CD8-positive, alpha-beta memory T cell (primary cell): ENCODE measurements at regions not wholly inside any gene's neighbourhood (a gene's known extent, or its start where the extent isn't known, plus 50 kb on each side); places are given as distances from the start of the nearest gene placed in this dataset.
"Not testable (repeated sequence)": the region's sequence is repeated elsewhere in the genome, so short reads cannot be mapped to it uniquely, and the experiment has no call there.

Experiments
- CTCF ChIA-PET: fragments of 350-600 bp; sonication (Branson Sonifier 250); formaldehyde crosslinking; loops from one replicate; lab custom pipeline; 2021; ENCODE audit warnings: antibody characterized with exemption; lab: Charles Lee
- POLR2A ChIA-PET: fragments of 350-600 bp; sonication (Branson Sonifier 250); formaldehyde crosslinking; loops from one replicate; lab custom pipeline; 2021; ENCODE audit warnings: antibody characterized with exemption; lab: Charles Lee
- DNase-seq, 5 donors: peaks; one replicate each; pipeline versions ENCODE4 v3.0.0 to v3.0.0-alpha.2; 2020 to 2022; ENCODE audit warnings: mixed read lengths in 1 of 5
- H3K27ac ChIP-seq: one replicate; pipeline ENCODE4 v1.7.0; 2013; ENCODE audit warnings: low read depth, mild to moderate bottlenecking, low read length, moderate library complexity
- H3K27me3 ChIP-seq: 2 replicates; pipeline ENCODE4 v1.7.0; 2013; ENCODE audit warnings: low read length, mild to moderate bottlenecking; ENCODE audit not compliant: insufficient read depth, poor library complexity, severe bottlenecking
- H3K36me3 ChIP-seq: 2 replicates; pipeline ENCODE4 v1.7.0; 2013; ENCODE audit warnings: mild to moderate bottlenecking, low read length, moderate library complexity; ENCODE audit not compliant: insufficient read depth
- H3K4me1 ChIP-seq: 2 replicates; pipeline ENCODE4 v1.7.0; 2013; ENCODE audit warnings: mild to moderate bottlenecking, low read length, moderate library complexity; ENCODE audit not compliant: insufficient read depth
- H3K4me3 ChIP-seq: 2 replicates; pipeline ENCODE4 v1.7.0; 2013; ENCODE audit warnings: mild to moderate bottlenecking, low read length
- H3K9me3 ChIP-seq: 2 replicates; pipeline ENCODE4 v1.7.0; 2013; ENCODE audit warnings: mild to moderate bottlenecking, low read length
- H3K27ac Mint-ChIP-seq, 8 donors: one replicate each; pipeline ENCODE4 v1.8.0; 2020 to 2021; ENCODE audit warnings: mixed read lengths in 8 of 8, mild to moderate bottlenecking in 6 of 8, inconsistent platforms in 3 of 8, moderate library complexity in 3 of 8
- H3K27me3 Mint-ChIP-seq, 2 donors: one replicate each; pipeline ENCODE4 v1.8.0; 2020 to 2021; ENCODE audit warnings: mixed read lengths in 2 of 2, mild to moderate bottlenecking in 1 of 2, moderate library complexity in 1 of 2
- H3K36me3 Mint-ChIP-seq, 3 donors: one replicate each; pipeline ENCODE4 v1.8.0; 2020 to 2021; ENCODE audit warnings: mixed read lengths in 3 of 3, inconsistent platforms in 1 of 3, mild to moderate bottlenecking in 1 of 3
- H3K4me1 Mint-ChIP-seq, 3 donors: one replicate each; pipeline ENCODE4 v1.8.0; 2020 to 2021; ENCODE audit warnings: mixed read lengths in 3 of 3, inconsistent platforms in 1 of 3, mild to moderate bottlenecking in 1 of 3
- H3K4me3 Mint-ChIP-seq, 7 donors: one replicate each; pipeline ENCODE4 v1.8.0; 2020 to 2021; ENCODE audit warnings: mixed read lengths in 7 of 7, mild to moderate bottlenecking in 6 of 7, moderate library complexity in 4 of 7, inconsistent platforms in 2 of 7
- H3K9me3 Mint-ChIP-seq, 5 donors: one replicate each; pipeline ENCODE4 v1.8.0; 2020 to 2022; ENCODE audit warnings: mixed read lengths in 5 of 5, mild to moderate bottlenecking in 3 of 5, moderate library complexity in 2 of 5, inconsistent platforms in 1 of 5

DNA sequence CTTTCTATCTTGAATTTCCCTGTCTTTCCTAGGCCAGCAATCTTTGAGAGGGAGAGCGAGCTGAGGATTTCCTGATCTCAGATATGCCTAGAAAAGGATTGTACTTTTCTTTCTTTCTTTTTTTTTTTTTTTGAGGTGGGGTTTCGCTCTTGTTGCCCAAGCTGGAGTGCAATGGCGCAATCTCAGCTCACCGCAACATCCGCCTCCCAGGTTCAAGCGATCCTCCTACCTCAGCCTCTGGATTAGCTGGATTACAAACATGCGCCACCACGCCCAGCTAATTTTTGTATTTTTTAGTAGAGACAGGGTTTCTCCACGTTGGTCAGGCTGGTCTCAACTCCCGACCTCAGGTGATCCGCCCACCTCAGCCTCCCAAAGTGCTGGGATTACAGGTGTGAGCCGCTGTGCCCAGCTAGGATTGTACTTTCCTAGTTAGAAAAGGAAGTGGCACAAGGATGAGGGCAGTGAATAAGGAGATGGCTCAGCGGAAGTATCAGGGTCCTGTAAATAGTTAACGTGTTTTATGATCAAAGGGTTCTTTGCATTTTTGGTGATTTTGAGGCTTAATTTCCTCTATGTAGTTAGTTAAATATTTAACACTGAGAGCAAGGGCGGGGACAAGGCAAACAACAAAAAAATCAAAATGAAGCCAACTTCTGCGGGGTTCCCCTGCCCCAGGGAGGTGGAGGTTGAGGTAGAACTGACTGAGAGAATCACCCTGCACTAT lies 124.6 kb downstream of the LRRC37A3 start:
- DNase-seq, H3K4me3 ChIP-seq, H3K27me3 Mint-ChIP-seq, H3K9me3 ChIP-seq, H3K36me3 ChIP-seq, H3K4me3 Mint-ChIP-seq, CTCF ChIA-PET, H3K27ac ChIP-seq, H3K27me3 ChIP-seq, H3K4me1 ChIP-seq, H3K9me3 Mint-ChIP-seq: not testable (repeated sequence)
- Mint-ChIP-seq H3K36me3 (peaks cover 2 to 37% (median 4%) of the 10 kb centered on the region in 3 donors), H3K27ac (peak overlapping the region in 7 of 8 donors; percentile 29 to 75 (median 35)), H3K4me1 (peaks cover 15 to 25% (median 23%) of the 10 kb centered on the region in 3 donors)
- POLR2A ChIA-PET = interaction anchor here (0.6 kb wide), 1 partner anchor 1526 kb away, joined by 3 read pairs; no protein-coding TSS in a partner anchor

DNA sequence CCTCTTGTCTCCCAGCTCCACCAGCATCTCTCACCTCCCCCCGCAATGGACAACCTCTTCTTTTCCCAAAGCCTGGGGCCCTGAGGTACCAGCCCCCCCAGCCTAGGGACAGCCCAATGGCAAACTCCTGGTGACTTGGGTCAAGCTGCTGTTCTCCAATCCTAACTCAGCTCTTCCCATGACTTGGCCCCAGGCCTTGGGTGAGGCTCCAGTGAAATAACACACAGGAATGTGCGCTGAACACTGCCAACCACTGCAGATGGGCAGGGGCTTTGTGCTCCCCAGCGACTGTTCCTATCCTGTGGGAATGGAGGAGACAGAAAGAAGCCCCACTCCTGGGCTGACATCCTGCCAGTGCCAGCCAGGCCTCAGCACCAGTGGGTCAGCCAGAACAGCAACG lies 125.2 kb downstream of the LRRC37A3 start:
- H3K9me3 Mint-ChIP-seq, H3K27me3 Mint-ChIP-seq, H3K27me3 ChIP-seq, DNase-seq, H3K9me3 ChIP-seq, H3K36me3 ChIP-seq, H3K4me3 ChIP-seq, H3K27ac ChIP-seq, H3K4me1 ChIP-seq, POLR2A ChIA-PET: not testable (repeated sequence)
- Mint-ChIP-seq H3K4me3 (peak overlapping the region in 1 of 7 donors; percentile 83), H3K27ac (peak overlapping the region in 3 of 8 donors; percentile 33 to 90 (median 83)), H3K4me1 (peaks cover 15 to 24% (median 23%) of the 10 kb centered on the region in 3 donors), H3K36me3 (peaks cover 2 to 32% (median 4%) of the 10 kb centered on the region in 3 donors)
- CTCF ChIA-PET = interaction anchor here (1.4 kb wide), 1 partner anchor 16 kb away, joined by 3 read pairs; no protein-coding TSS in a partner anchor

DNA sequence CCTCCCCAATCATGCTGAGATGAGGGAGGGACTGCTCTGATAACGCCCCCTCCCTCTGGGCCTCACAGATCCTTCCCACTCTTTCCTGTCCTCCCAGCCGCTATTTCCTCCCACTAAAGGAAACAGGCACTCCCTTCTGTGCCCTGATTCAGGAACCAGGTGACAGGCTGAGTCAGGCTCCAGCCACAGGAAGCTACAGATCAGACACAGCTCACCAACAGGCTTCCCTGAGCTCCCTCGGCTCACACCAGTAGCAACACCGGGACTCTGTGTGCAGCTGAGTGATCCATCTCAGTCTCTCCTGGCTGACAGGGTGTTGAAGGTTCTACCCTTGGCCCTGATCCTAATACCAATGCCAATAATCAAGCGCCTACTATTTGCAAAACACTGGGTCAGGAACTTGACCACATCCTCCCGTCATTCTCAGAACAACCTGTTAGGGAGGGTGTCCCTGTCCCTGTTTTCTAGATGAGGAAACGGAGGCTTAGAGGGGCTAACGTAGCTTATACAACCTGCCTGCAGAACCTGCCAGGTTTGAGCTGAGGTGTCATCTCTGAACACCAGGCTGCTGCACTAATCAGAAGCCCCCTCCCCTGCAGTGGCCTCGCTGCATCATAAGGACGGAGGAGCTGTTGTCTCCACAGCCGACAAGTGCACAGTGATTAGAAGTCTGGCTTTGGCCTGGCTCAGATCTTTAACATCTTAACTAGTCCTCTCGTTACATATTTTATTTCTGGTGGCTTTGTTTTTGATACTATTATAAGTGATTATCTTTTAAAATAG lies 126.3 kb downstream of the LRRC37A3 start:
- H3K4me3 ChIP-seq, H3K9me3 ChIP-seq, H3K27ac ChIP-seq, H3K9me3 Mint-ChIP-seq, H3K27me3 Mint-ChIP-seq, POLR2A ChIA-PET, H3K27me3 ChIP-seq, H3K36me3 ChIP-seq, H3K4me1 ChIP-seq, DNase-seq: not testable (repeated sequence)
- CTCF ChIA-PET = interaction anchor here (1.2 to 1.4 kb wide), 2 partner anchors 12 to 15 kb away, joined by 3 read pairs; no protein-coding TSS in a partner anchor
- H3K4me3 Mint-ChIP-seq = peak overlapping the region; percentile 34 to 85 (median 68)
- H3K27ac Mint-ChIP-seq = peak overlapping the region; percentile 35 to 95 (median 84)
- H3K36me3 Mint-ChIP-seq = peaks cover 2 to 34% (median 4%) of the 10 kb centered on the region in 3 donors
- peaks cover 15 to 20% (median 18%) of the 10 kb centered on the region in 3 donors for H3K4me1 Mint-ChIP-seq

GRCh38 chr17:64792276-64792675 lies 127.0 kb downstream of the LRRC37A3 start:
- POLR2A ChIA-PET = not testable (repeated sequence)

DNA sequence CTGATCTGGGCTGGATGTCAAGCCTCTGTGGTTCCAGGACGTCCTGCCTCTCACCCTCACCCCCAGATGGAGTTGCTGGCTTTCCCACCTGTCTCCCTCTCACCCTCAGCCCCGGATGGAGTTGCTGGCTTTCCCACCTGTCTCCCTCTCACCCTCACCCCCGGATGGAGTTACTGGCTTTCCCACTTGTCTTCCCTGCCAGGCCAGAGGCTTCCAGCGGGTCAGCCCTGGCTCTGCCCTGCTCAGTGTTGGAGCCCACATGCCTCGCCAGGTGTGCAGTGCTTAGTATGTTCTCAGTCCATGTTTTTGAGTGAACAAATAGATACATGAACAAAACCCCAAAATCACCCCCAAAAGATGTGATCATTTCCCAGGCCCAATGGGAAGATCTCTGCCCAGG lies 127.6 kb downstream of the LRRC37A3 start:
- H3K4me3 ChIP-seq, H3K9me3 Mint-ChIP-seq, H3K27ac ChIP-seq, H3K4me1 ChIP-seq, POLR2A ChIA-PET, H3K27me3 Mint-ChIP-seq, CTCF ChIA-PET, H3K4me3 Mint-ChIP-seq, H3K9me3 ChIP-seq, H3K36me3 ChIP-seq, DNase-seq, H3K27me3 ChIP-seq: not testable (repeated sequence)
- Mint-ChIP-seq H3K4me1 (peaks cover 14 to 18% (median 18%) of the 10 kb centered on the region in 3 donors), H3K27ac (peak overlapping the region in 5 of 8 donors; percentile 38 to 86 (median 73)), H3K36me3 (peaks cover 2 to 43% (median 4%) of the 10 kb centered on the region in 3 donors)

More at GRCh38 chr17:64792276-64792675, 127.0 kb downstream of the LRRC37A3 start:
- Mint-ChIP-seq H3K4me3 (peak overlapping the region in 1 of 7 donors; percentile 9), H3K27ac (peak overlapping the region in 4 of 8 donors; percentile 73 to 95 (median 82)), H3K36me3 (peaks cover 2 to 41% (median 4%) of the 10 kb centered on the region in 3 donors), H3K4me1 (peaks cover 15 to 21% (median 18%) of the 10 kb centered on the region in 3 donors)
- H3K27me3 Mint-ChIP-seq, H3K9me3 Mint-ChIP-seq, H3K4me1 ChIP-seq, H3K4me3 ChIP-seq, H3K27me3 ChIP-seq, DNase-seq, H3K9me3 ChIP-seq, H3K27ac ChIP-seq, H3K36me3 ChIP-seq: not testable (repeated sequence)
- CTCF ChIA-PET = interaction anchor here (1.2 kb wide), 1 partner anchor 11 kb away, joined by 3 read pairs; no protein-coding TSS in a partner anchor

- H3K4me1 Mint-ChIP-seq = peaks cover 11 to 18% (median 17%) of the 10 kb centered on the region in 3 donors
- H3K27me3 Mint-ChIP-seq, POLR2A ChIA-PET, H3K9me3 Mint-ChIP-seq, H3K4me1 ChIP-seq, H3K4me3 ChIP-seq, CTCF ChIA-PET, H3K27ac ChIP-seq, DNase-seq, H3K4me3 Mint-ChIP-seq, H3K27me3 ChIP-seq, H3K36me3 ChIP-seq, H3K9me3 ChIP-seq: not testable (repeated sequence)
- peak overlapping the region in 1 of 8 donors; percentile 47 for H3K27ac Mint-ChIP-seq
- H3K36me3 Mint-ChIP-seq = peaks cover 2 to 45% (median 4%) of the 10 kb centered on the region in 3 donors
These were observed 128.1 kb downstream of the LRRC37A3 start for GRCh38 chr17:64791226-64791625.

DNA sequence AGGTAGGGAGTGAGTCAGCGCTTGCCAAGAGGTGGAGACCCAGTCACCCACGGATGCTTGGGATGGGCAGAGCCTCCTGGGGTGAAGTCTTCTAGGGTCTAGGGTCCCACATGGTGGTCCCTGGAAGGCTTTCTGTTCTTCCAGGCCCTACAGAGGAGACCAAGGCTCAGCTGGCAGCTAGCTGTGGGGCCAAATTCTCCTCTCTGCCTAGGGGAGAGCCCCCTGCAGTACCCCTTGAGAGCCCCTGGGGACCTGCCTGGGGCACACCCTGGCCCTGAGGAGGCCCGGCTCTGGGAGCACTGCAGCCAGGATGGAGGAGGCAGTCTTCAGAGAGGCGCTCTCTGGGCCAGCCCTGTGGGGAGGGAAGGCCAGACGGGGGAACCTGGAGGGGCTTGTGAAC lies 128.6 kb upstream of the SMURF2 start:
- H3K27ac ChIP-seq, CTCF ChIA-PET, H3K4me3 Mint-ChIP-seq, DNase-seq, H3K36me3 ChIP-seq, H3K27me3 Mint-ChIP-seq, H3K4me1 ChIP-seq, H3K9me3 Mint-ChIP-seq, H3K27me3 ChIP-seq, H3K9me3 ChIP-seq, POLR2A ChIA-PET, H3K4me3 ChIP-seq: not testable (repeated sequence)
- Mint-ChIP-seq H3K27ac (peak overlapping the region in 1 of 8 donors; percentile 54), H3K36me3 (peaks cover 2 to 48% (median 4%) of the 10 kb centered on the region in 3 donors), H3K4me1 (peaks cover 11 to 18% (median 17%) of the 10 kb centered on the region in 3 donors)

DNA sequence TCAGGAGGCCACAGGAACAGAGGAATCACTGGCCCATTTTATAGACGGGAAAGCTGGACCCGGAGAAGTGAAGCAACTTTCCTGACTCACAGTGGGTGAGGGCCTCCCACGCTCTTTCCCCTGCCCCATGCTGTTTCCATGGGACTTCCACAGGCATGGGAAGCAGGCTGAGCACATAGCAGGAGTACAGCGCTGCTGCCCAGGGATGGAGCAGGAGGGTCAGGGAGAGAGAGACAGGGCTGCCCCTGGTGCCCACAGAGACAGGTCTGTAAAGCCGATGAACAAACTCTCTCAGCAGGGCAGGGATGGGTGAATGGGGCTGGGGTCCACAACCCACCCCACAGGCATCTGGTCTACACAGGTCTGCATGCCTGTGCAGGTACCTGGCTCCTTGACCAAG lies 128.1 kb upstream of the SMURF2 start:
- H3K4me1 ChIP-seq, H3K27ac ChIP-seq, POLR2A ChIA-PET, DNase-seq, H3K36me3 ChIP-seq, CTCF ChIA-PET, H3K27me3 Mint-ChIP-seq, H3K9me3 ChIP-seq, H3K4me3 Mint-ChIP-seq, H3K4me3 ChIP-seq, H3K27me3 ChIP-seq, H3K9me3 Mint-ChIP-seq: not testable (repeated sequence)
- H3K27ac Mint-ChIP-seq = peak overlapping the region in 1 of 8 donors; percentile 54
- peaks cover 11 to 18% (median 17%) of the 10 kb centered on the region in 3 donors for H3K4me1 Mint-ChIP-seq
- peaks cover 2 to 50% (median 4%) of the 10 kb centered on the region in 3 donors for H3K36me3 Mint-ChIP-seq
